ENCODE measurements at regions not wholly inside any gene's neighbourhood (a gene's known extent, or its start where the extent isn't known, plus 50 kb on each side); places are given as distances from the start of the nearest gene placed in this dataset.
A peak's percentile ranks its signal among the peaks of the same experiment; 100 is the strongest.
"Not testable (repeated sequence)": the region's sequence is repeated elsewhere in the genome, so short reads cannot be mapped to it uniquely, and the experiment has no call there.

GRCh38 chr1:215407575-215407974 is 159.5 kb upstream of the KCTD3 start:
- WGBS, 10 experiments = 14 to 68% (median 46%) methylated on average over 1 to 2 of the region's 2 CpGs; no CpG with 5 or more reads in 1 of the 10 experiments
- Histone ChIP-seq H3K27ac (no peak overlapping the region), H3K4me3 (no peak overlapping the region), H3K4me1 (replicated peaks in 1 of 2) (peaks cover 0 to 4% of the 10 kb centered on the region in 2 donors)
- in situ Hi-C loops (cut with MboI; ENCODE audit: low pct_unique_long_range_greater_than_20kb in 2 of 9, low sequenced_read_pairs in 9 of 9, unreplicated experiment in 9 of 9) = no loop called here
- no peak for ATAC-seq (replicated peaks in 6 of 8)

GRCh38 chr1:215409546-215409945 is 157.6 kb upstream of the KCTD3 start:
- in situ Hi-C loops (cut with MboI; ENCODE audit: low pct_unique_long_range_greater_than_20kb in 2 of 9, low sequenced_read_pairs in 9 of 9, unreplicated experiment in 9 of 9); H3K4me1 ChIP-seq (replicated peaks in 1 of 2); H3K4me3 ChIP-seq; H3K27ac ChIP-seq; ATAC-seq (replicated peaks in 6 of 8): not testable (repeated sequence)
- WGBS, 10 experiments = 83 to 100% (median 97%) methylated on average over 1 to 4 of the region's 4 CpGs; no CpG with 5 or more reads in 2 of the 10 experiments

- in situ Hi-C loops (cut with MboI; ENCODE audit: low pct_unique_long_range_greater_than_20kb in 2 of 9, low sequenced_read_pairs in 9 of 9, unreplicated experiment in 9 of 9); H3K27ac ChIP-seq; ATAC-seq (replicated peaks in 6 of 8); H3K4me3 ChIP-seq: not testable (repeated sequence)
- peaks cover 16 to 44% of the 10 kb centered on the region in 2 donors for H3K4me1 ChIP-seq (replicated peaks in 1 of 2)
- no CpG with 5 or more reads among the region's 5 CpGs for WGBS, 10 experiments
These were observed 151.6 kb upstream of the KCTD3 start for GRCh38 chr1:215415521-215415920.

- H3K4me3 ChIP-seq = no peak overlapping the region
- 20 to 57% (median 36%) methylated on average over 1 to 2 of the region's 2 CpGs; no CpG with 5 or more reads in 5 of the 10 experiments for WGBS, 10 experiments
- in situ Hi-C loops (cut with MboI; ENCODE audit: low pct_unique_long_range_greater_than_20kb in 2 of 9, low sequenced_read_pairs in 9 of 9, unreplicated experiment in 9 of 9) = no loop called here
- ATAC-seq (replicated peaks in 6 of 8) = peak in 2 of 8 experiments; percentile 42 to 44
- H3K4me1 ChIP-seq (replicated peaks in 1 of 2) = peaks cover 23 to 54% of the 10 kb centered on the region in 2 donors
- H3K27ac ChIP-seq = no peak overlapping the region
These were observed 150.6 kb upstream of the KCTD3 start for GRCh38 chr1:215416497-215416896.

GRCh38 chr1:215417122-215417521 is 150.0 kb upstream of the KCTD3 start:
- in situ Hi-C loops (cut with MboI; ENCODE audit: low pct_unique_long_range_greater_than_20kb in 2 of 9, low sequenced_read_pairs in 9 of 9, unreplicated experiment in 9 of 9) = no loop called here
- ATAC-seq (replicated peaks in 6 of 8) = no peak
- no peak overlapping the region for H3K27ac ChIP-seq
- H3K4me1 ChIP-seq (replicated peaks in 1 of 2) = peaks cover 25 to 58% of the 10 kb centered on the region in 2 donors
- no peak overlapping the region for H3K4me3 ChIP-seq
- WGBS, 10 experiments = 45 to 100% (median 73%) methylated on average over 2 to 5 of the region's 5 CpGs

GRCh38 chr1:215418876-215419447 is 148.1 kb upstream of the KCTD3 start:
- in situ Hi-C loops (cut with MboI; ENCODE audit: low pct_unique_long_range_greater_than_20kb in 2 of 9, low sequenced_read_pairs in 9 of 9, unreplicated experiment in 9 of 9) = no loop called here
- no peak overlapping the region for H3K27ac ChIP-seq
- H3K4me1 ChIP-seq (replicated peaks in 1 of 2) = peaks cover 43 to 77% of the 10 kb centered on the region in 2 donors
- no peak for ATAC-seq (replicated peaks in 6 of 8)
- WGBS, 10 experiments = 29 to 100% (median 90%) methylated on average over 1 to 2 of the region's 2 CpGs; no CpG with 5 or more reads in 2 of the 10 experiments
- H3K4me3 ChIP-seq = no peak overlapping the region

- in situ Hi-C loops (cut with MboI; ENCODE audit: low pct_unique_long_range_greater_than_20kb in 2 of 9, low sequenced_read_pairs in 9 of 9, unreplicated experiment in 9 of 9) = no loop called here
These were observed 145.4 kb upstream of the KCTD3 start for GRCh38 chr1:215421744-215422143.

GRCh38 chr1:215423288-215423687 is 143.8 kb upstream of the KCTD3 start:
- in situ Hi-C loops (cut with MboI; ENCODE audit: low pct_unique_long_range_greater_than_20kb in 2 of 9, low sequenced_read_pairs in 9 of 9, unreplicated experiment in 9 of 9) = no loop called here
- WGBS, 10 experiments = 33 to 88% (median 57%) methylated on average over 1 to 2 of the region's 2 CpGs
- H3K27ac ChIP-seq = peak overlapping the region; percentile 25 to 29
- H3K4me1 ChIP-seq (replicated peaks in 1 of 2) = peaks cover 52 to 79% of the 10 kb centered on the region in 2 donors
- ATAC-seq (replicated peaks in 6 of 8) = no peak
- no peak overlapping the region for H3K4me3 ChIP-seq

More at GRCh38 chr1:215421744-215422143, 145.4 kb upstream of the KCTD3 start:
- ATAC-seq (replicated peaks in 6 of 8) = peak in 5 of 8 experiments; percentile 88 to 94 (median 91)
- Histone ChIP-seq H3K4me3 (no peak overlapping the region), H3K27ac (no peak overlapping the region), H3K4me1 (replicated peaks in 1 of 2) (peaks cover 52 to 95% of the 10 kb centered on the region in 2 donors)
- 7 to 71% (median 49%) methylated on average over 1 of the region's 1 CpG for WGBS, 10 experiments

GRCh38 chr1:215425138-215425537 is 142.0 kb upstream of the KCTD3 start:
- H3K4me3 ChIP-seq = no peak overlapping the region
- peaks cover 45 to 61% of the 10 kb centered on the region in 2 donors for H3K4me1 ChIP-seq (replicated peaks in 1 of 2)
- H3K27ac ChIP-seq = no peak overlapping the region
- in situ Hi-C loops (cut with MboI; ENCODE audit: low pct_unique_long_range_greater_than_20kb in 2 of 9, low sequenced_read_pairs in 9 of 9, unreplicated experiment in 9 of 9) = no loop called here
- WGBS, 10 experiments = 30 to 96% (median 55%) methylated on average over 2 to 4 of the region's 4 CpGs; no CpG with 5 or more reads in 2 of the 10 experiments
- ATAC-seq (replicated peaks in 6 of 8) = peak in 5 of 8 experiments; percentile 29 to 79 (median 74)

GRCh38 chr1:215426101-215426500 is 141.0 kb upstream of the KCTD3 start:
- no peak overlapping the region for H3K27ac ChIP-seq
- H3K4me1 ChIP-seq (replicated peaks in 1 of 2) = peaks cover 41 to 51% of the 10 kb centered on the region in 2 donors
- in situ Hi-C loops (cut with MboI; ENCODE audit: low pct_unique_long_range_greater_than_20kb in 2 of 9, low sequenced_read_pairs in 9 of 9, unreplicated experiment in 9 of 9) = no loop called here
- no peak for ATAC-seq (replicated peaks in 6 of 8)
- H3K4me3 ChIP-seq = no peak overlapping the region

- H3K27ac ChIP-seq; H3K4me3 ChIP-seq; in situ Hi-C loops (cut with MboI; ENCODE audit: low pct_unique_long_range_greater_than_20kb in 2 of 9, low sequenced_read_pairs in 9 of 9, unreplicated experiment in 9 of 9); ATAC-seq (replicated peaks in 6 of 8); H3K4me1 ChIP-seq (replicated peaks in 1 of 2): not testable (repeated sequence)
- WGBS, 10 experiments = 43 to 93% (median 81%) methylated on average over 1 to 5 of the region's 6 CpGs; no CpG with 5 or more reads in 3 of the 10 experiments
These were observed 134.4 kb upstream of the KCTD3 start for GRCh38 chr1:215432483-215433227.

GRCh38 chr1:215433237-215433636 is 133.9 kb upstream of the KCTD3 start:
- no peak for ATAC-seq (replicated peaks in 6 of 8)
- H3K4me1 ChIP-seq (replicated peaks in 1 of 2) = no peaks in the 10 kb centered on the region
- 39 to 100% (median 89%) methylated on average over 2 to 8 of the region's 8 CpGs; no CpG with 5 or more reads in 4 of the 10 experiments for WGBS, 10 experiments
- no peak overlapping the region for H3K27ac ChIP-seq
- H3K4me3 ChIP-seq = no peak overlapping the region
- in situ Hi-C loops (cut with MboI; ENCODE audit: low pct_unique_long_range_greater_than_20kb in 2 of 9, low sequenced_read_pairs in 9 of 9, unreplicated experiment in 9 of 9) = no loop called here

GRCh38 chr1:215439549-215439948 is 127.6 kb upstream of the KCTD3 start:
- H3K4me1 ChIP-seq (replicated peaks in 1 of 2) = peaks cover 0 to 3% of the 10 kb centered on the region in 2 donors
- in situ Hi-C loops (cut with MboI; ENCODE audit: low pct_unique_long_range_greater_than_20kb in 2 of 9, low sequenced_read_pairs in 9 of 9, unreplicated experiment in 9 of 9) = no loop called here
- no peak for ATAC-seq (replicated peaks in 6 of 8)
- no peak overlapping the region for H3K27ac ChIP-seq
- no peak overlapping the region for H3K4me3 ChIP-seq

Measured in motor neuron (in vitro differentiated cells).